GM19025 (cell line): ENCODE measurements at regions not wholly inside any gene's neighbourhood (a gene's known extent, or its start where the extent isn't known, plus 50 kb on each side); places are given as distances from the start of the nearest gene placed in this dataset.

ENCODE experiments used
- ATAC-seq: cut with Tn5 transposase; IDR thresholded peaks from one replicate; pipeline ENCODE4 v1.9.1; 2021; ENCODE audit warnings: mild to moderate bottlenecking, low read depth, moderate library complexity; ENCODE audit not compliant: unreplicated experiment

GRCh38 chr2:176699098-176699497 lies 429.9 kb downstream of the MTX2 start:
- ATAC-seq: no peak

- no peak for ATAC-seq
Observed at GRCh38 chr2:176699644-176700043, 430.4 kb downstream of the MTX2 start.

GRCh38 chr2:176702131-176702530 lies 432.9 kb downstream of the MTX2 start:
- ATAC-seq: no peak

DNA sequence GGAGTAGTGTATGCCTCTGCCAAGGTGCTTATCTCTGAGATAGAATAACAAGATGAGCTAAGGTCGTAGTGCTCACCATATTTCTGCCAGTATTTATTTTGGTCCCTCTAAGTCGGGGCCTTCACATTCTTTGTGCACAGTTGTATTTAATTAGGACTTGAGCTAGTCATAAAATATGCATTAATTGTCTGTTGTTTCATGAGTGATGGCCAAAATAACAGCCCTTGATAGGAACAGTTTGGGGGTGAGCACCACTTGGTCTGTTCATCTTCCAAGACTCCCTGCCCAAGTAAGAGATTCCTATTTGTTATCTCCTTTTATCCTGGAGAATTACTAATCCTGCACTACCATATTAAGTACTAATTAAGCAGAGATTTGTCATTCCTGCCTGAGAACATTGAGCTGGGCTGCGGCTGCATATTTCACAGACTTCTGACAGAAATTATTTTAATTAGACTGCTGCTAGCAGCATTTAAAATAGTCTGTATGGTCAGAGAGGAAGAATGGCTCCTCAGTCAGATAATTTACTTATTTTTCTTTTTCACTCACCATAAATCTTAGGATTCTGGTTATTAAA lies 435.1 kb downstream of the MTX2 start:
- ATAC-seq: no peak

DNA sequence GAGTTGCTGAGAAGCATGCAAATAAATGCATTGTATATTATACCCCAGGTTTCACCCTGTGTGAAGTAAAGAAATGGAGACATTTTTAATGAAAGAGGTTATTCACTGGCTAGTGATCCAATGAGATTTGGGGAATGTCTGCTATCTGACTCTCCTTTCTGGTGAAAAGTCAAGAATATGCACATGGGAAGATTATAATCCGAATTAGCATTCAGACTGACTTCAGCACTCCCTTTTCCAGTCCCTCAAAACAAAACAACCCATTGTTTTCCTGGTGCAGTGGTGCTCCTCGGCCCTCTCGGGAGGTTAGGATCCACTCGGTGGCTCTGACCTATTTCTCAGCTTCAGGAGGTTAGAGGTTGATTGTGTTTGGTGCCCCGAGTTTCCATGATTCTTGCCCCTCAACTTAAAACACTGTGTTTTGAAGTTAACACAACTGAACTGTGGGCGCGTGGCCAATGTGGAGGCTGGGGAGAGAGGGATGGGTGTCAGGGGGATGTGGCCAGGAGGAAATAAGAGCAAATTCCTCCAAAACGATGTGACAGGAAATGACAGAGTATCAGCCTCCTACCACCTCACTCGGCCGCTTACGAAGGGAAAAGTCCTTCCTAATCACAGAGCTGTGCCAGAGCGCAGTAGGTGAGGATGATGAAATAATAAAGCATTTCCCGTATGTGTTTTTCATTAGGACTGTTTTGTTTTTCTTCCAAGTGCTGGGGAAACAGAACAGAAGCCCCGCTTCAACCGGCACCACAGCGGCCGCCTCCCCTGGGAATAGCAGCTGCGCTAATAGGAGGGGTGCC lies 440.1 kb downstream of the MTX2 start:
- ATAC-seq: no peak

DNA sequence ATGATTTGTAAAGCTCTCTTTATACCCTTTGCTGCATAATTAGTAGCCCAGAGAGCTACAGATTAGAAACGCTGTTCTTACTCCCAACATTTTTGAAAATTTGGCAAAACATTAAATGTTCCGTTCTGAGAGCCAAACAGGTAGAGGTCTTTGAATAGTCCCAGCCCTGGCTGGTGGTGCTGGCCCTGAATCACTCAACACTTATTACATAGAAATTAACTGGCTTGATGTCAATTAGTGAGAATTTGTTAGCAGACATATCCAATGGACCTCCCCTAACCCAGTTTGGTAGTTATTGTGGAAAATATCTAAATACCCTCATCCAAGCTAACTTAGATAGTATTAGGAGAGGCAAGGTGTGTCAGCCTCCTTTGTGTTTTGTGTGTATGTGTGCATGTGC lies 440.7 kb downstream of the MTX2 start:
- ATAC-seq: no peak

- ATAC-seq: no peak
Observed at GRCh38 chr2:176710657-176711186, 441.5 kb downstream of the MTX2 start.

- ATAC-seq: no peak
Observed at GRCh38 chr2:176725873-176726645, 456.8 kb downstream of the MTX2 start.

DNA sequence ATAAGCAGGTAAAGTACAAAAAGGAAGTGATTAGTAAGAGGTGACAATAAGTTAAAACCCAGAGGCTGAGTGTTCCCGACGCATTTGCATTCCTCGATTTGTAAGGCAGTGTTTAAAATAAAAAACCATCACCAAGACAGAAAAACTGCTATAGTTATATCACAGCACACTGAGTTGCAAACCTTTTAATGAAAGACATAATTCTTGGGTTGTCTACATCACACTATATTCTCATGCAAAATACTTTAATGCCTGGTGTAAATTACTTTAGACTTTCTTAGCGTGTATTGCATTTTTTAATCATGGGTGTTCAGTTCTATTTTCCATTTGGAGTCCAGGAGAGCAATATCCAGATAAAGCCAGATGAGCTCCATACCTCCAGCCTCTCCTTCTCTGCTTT lies 458.5 kb downstream of the MTX2 start:
- no peak for ATAC-seq

- ATAC-seq: no peak
Observed at GRCh38 chr2:176729706-176730569, 460.7 kb downstream of the MTX2 start.

- no peak for ATAC-seq
Observed at GRCh38 chr2:176732780-176733179, 463.5 kb downstream of the MTX2 start.

- ATAC-seq: no peak
Observed at GRCh38 chr2:176733698-176734430, 464.6 kb downstream of the MTX2 start.

DNA sequence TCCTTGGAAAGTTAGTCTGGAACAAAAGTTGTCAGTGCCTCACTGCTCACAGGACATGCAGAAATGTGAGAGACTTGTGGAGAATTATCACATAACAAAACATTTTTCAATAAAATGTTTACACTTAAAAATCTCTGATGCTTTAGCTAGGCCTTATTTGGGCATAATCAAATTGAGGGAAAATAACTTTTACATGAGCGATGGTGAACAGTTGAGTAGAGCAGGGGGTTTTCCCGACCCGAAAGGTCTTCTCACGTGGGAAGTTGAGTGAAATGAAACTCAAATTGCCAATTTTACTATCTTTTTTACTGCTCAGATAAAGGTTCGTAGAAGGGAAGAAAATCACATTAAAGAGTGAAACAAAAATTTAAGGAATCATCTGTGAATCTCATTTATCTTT lies 465.6 kb downstream of the MTX2 start:
- ATAC-seq: no peak

- no peak for ATAC-seq
Observed at GRCh38 chr2:176742271-176742670, 470.3 kb upstream of the HNRNPA3 start.

- no peak for ATAC-seq
Observed at GRCh38 chr2:176743671-176744070, 468.9 kb upstream of the HNRNPA3 start.

- ATAC-seq: no peak
Observed at GRCh38 chr2:176744146-176744545, 468.4 kb upstream of the HNRNPA3 start.

DNA sequence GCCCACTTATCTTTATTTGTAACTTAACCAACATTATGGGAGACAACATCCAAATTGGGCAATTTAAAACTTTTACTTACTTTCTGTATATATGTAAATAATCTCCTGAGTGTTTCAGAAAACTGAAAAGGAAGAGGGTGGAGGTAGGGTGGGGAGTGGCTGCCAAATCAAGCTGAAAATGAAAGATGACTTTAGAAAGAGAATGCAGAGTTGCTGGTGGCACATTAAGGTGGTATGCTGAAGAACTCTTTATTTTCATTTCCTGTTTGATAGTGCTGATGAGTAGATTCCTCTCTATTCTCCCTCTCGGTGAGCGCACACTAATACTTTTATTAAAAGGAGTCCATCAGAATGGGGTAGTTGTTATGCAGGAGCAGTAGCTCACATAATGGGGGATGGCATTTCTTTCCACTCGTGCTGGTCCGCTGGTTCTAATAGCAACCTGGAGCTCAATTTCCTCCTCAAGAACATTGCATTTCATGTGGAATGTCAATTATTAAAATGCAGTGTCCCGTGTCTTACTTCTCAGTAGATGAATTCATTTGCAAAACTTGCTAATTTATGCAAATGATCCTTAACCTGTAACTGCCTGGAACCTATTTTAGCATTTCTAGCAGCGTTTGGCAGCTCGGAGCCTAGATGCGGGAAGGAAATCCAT lies 466.9 kb upstream of the HNRNPA3 start:
- ATAC-seq: no peak

GRCh38 chr2:176746411-176746810 lies 466.2 kb upstream of the HNRNPA3 start:
- ATAC-seq: no peak

DNA sequence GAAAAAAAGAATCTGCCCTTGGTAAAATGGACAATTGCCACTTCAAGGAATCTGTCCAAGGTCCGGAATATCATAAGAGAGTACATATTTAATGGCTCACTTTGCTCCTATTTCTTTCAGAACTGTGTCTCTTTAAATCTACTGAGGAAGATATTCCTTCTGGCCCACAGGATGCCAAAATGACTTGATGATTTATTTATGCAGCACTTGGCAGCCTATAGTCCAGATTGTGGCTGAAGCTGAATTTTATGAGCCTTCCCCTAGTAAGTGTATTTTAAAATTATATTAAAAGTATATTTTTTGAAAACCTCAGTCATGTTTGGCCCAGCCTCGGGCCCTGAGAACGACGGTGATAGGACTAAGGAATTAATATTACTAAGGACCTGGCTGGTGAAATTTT lies 465.1 kb upstream of the HNRNPA3 start:
- ATAC-seq: no peak
